HCT116 (cell line): ENCODE measurements at regions not wholly inside any gene's neighbourhood (a gene's known extent, or its start where the extent isn't known, plus 50 kb on each side); places are given as distances from the start of the nearest gene placed in this dataset.

ENCODE experiments used
- ATAC-seq: fragments of 200-7000 bp; cut with Tn5 transposase; 2 replicates; pipeline ENCODE4 v1.9.1; 2020; ENCODE audit warnings: mild to moderate bottlenecking, moderate library complexity
- BruUV-seq: library from RNA; stranded (reverse); fragments of 400-500 nt; replicated peaks from 2 replicates; lab custom pipeline; 2021; lab: Mats Ljungman, UMichigan
- CTCF ChIA-PET: fragments of 300-600 bp; sonication (Branson Sonifier 250); formaldehyde crosslinking; loops from one replicate; lab custom pipeline; 2021; ENCODE audit warnings: antibody characterized with exemption; lab: Charles Lee
- POLR2A ChIA-PET: fragments of 300-600, 350-600 bp; sonication (Branson Sonifier 250); formaldehyde crosslinking; loops from one replicate; lab custom pipeline; 2021; ENCODE audit warnings: antibody characterized with exemption; lab: Charles Lee
- RAD21 ChIA-PET, 2 experiments: fragments of 300-600 bp; sonication (Branson Sonifier 250); formaldehyde crosslinking; loops; one replicate each; lab custom pipeline; 2023; ENCODE audit warnings: low total read pairs in 2 of 2; ENCODE audit not compliant: uncharacterized antibody in 2 of 2, unreplicated experiment in 2 of 2, low non-redundant PET in 1 of 2; lab: Charles Lee
- DNase-seq: peaks from one replicate; pipeline ENCODE4 v3.0.0-alpha.2; 2010; ENCODE audit warnings: low read depth, low spot score
- H2AFZ ChIP-seq: fragments of 200-600 bp; shearing (Covaris generic), sonication (generic); 2 replicates; pipeline ENCODE4 v1.6.1; 2017; ENCODE audit warnings: low read depth, mixed run types, mixed read lengths, antibody characterized with exemption, low read length; ENCODE audit not compliant: poor library complexity, severe bottlenecking
- H3K27ac ChIP-seq: 2 replicates; pipeline ENCODE4 v1.5.1; 2012; ENCODE audit warnings: low read depth, low read length
- H3K27me3 ChIP-seq: fragments of 200-600 bp; sonication (generic); 2 replicates; pipeline ENCODE4 v1.6.1; 2016; ENCODE audit warnings: mixed run types, low read length, mixed read lengths; ENCODE audit not compliant: insufficient read depth
- H3K36me3 ChIP-seq, 2 experiments: fragments of 200-500 bp in 1 of 2; fragments of 200-600 bp in 1 of 2; sonication (Bioruptor generic) in 1 of 2; sonication (generic) in 1 of 2; 2 replicates each; pipeline versions ENCODE4 v1.5.1 to v1.6.1; 2014 to 2016; ENCODE audit warnings: low read length in 2 of 2, inconsistent platforms in 1 of 2, mixed read lengths in 1 of 2, mixed run types in 1 of 2; ENCODE audit not compliant: insufficient read depth in 2 of 2, control insufficient read depth in 1 of 2
- H3K4me1 ChIP-seq, 2 experiments: fragments of 200-600 bp in 1 of 2; sonication (generic) in 1 of 2; 2 replicates each; pipeline versions ENCODE4 v1.5.1 to v1.6.1; 2012 to 2017; ENCODE audit warnings: low read length in 2 of 2, inconsistent platforms in 1 of 2, mild to moderate bottlenecking in 1 of 2, mixed read lengths in 1 of 2, mixed run types in 1 of 2, moderate library complexity in 1 of 2; ENCODE audit not compliant: insufficient read depth in 2 of 2, control insufficient read depth in 1 of 2
- H3K4me2 ChIP-seq: fragments of 200-600 bp; sonication (generic); 2 replicates; pipeline ENCODE4 v1.6.1; 2017; ENCODE audit warnings: mixed run types, low read length, mixed read lengths
- H3K4me3 ChIP-seq, 2 experiments: fragments of 200-600 bp in 1 of 2; sonication (generic) in 1 of 2; replicated peaks in 1 of 2; 2 replicates each; pipeline ENCODE4 v1.5.1; 2011 to 2016; ENCODE audit warnings: low read length in 2 of 2, control low read depth in 1 of 2, low read depth in 1 of 2, mild to moderate bottlenecking in 1 of 2, mixed read lengths in 1 of 2, mixed run types in 1 of 2
- H3K79me2 ChIP-seq: fragments of 200-600 bp; sonication (generic); 2 replicates; pipeline ENCODE4 v1.6.1; 2017; ENCODE audit warnings: mild to moderate bottlenecking, mixed run types, low read length, moderate library complexity, mixed read lengths; ENCODE audit not compliant: insufficient read depth
- H3K9ac ChIP-seq: fragments of 200-600 bp; sonication (generic); 2 replicates; pipeline ENCODE4 v1.6.1; 2016; ENCODE audit warnings: low read length, mixed read lengths
- H3K9me2 ChIP-seq: fragments of 200-600 bp; sonication (generic), shearing (Covaris generic); 2 replicates; pipeline ENCODE4 v1.6.1; 2017; ENCODE audit warnings: mixed run types, mild to moderate bottlenecking, moderate library complexity; ENCODE audit not compliant: insufficient read depth
- H3K9me3 ChIP-seq, 2 experiments: fragments of 200-500 bp in 1 of 2; fragments of 200-600 bp in 1 of 2; sonication (Bioruptor generic) in 1 of 2; sonication (generic) in 1 of 2; 2 replicates each; pipeline ENCODE4 v1.6.1; 2014 to 2017; ENCODE audit warnings: low read length in 2 of 2, mixed read lengths in 2 of 2, inconsistent platforms in 1 of 2, low read depth in 1 of 2, mild to moderate bottlenecking in 1 of 2, mixed run types in 1 of 2, moderate library complexity in 1 of 2; ENCODE audit not compliant: control insufficient read depth in 1 of 2, insufficient read depth in 1 of 2
- H4K20me1 ChIP-seq: fragments of 200-600 bp; sonication (generic), shearing (Covaris generic); 2 replicates; pipeline ENCODE4 v1.6.1; 2017; ENCODE audit warnings: mixed run types, mild to moderate bottlenecking, moderate library complexity; ENCODE audit not compliant: insufficient read depth
- ATF3 ChIP-seq: IDR thresholded peaks from 2 replicates; pipeline ENCODE4 v1.6.1; 2012
- CBX3 ChIP-seq: IDR thresholded peaks from 2 replicates; pipeline ENCODE4 v1.6.1; 2012; ENCODE audit warnings: low read depth
- CTCF ChIP-seq, 3 experiments: fragments of 200-600 bp in 1 of 3; sonication (generic) in 1 of 3; IDR thresholded peaks in 2 of 3; conservative IDR thresholded peaks in 1 of 3; 2 replicates each; pipeline ENCODE4 v1.5.1; 2012 to 2017; ENCODE audit warnings: low read depth in 2 of 3, low read length in 2 of 3, antibody characterized with exemption in 1 of 3, borderline replicate concordance in 1 of 3, control low read depth in 1 of 3, mild to moderate bottlenecking in 1 of 3, mixed read lengths in 1 of 3, mixed run types in 1 of 3, moderate library complexity in 1 of 3; ENCODE audit not compliant: insufficient read depth in 1 of 3
- EZH2 ChIP-seq: fragments of 200-600 bp; sonication (generic); IDR thresholded peaks from 2 replicates; pipeline ENCODE4 v1.6.1; 2017; ENCODE audit warnings: antibody characterized with exemption, mixed run types
- FOSL1 ChIP-seq: IDR thresholded peaks from 2 replicates; pipeline ENCODE4 v1.6.1; 2012; ENCODE audit warnings: low read depth
- JUND ChIP-seq: IDR thresholded peaks from 2 replicates; pipeline ENCODE4 v1.6.1; 2012
- RAD21 ChIP-seq: IDR thresholded peaks from 2 replicates; pipeline ENCODE4 v1.6.1; 2012; ENCODE audit warnings: low read depth, mild to moderate bottlenecking
- SIN3A ChIP-seq: IDR thresholded peaks from 2 replicates; pipeline ENCODE4 v1.6.1; 2012; ENCODE audit warnings: low read depth
- SP1 ChIP-seq: IDR thresholded peaks from 2 replicates; pipeline ENCODE4 v1.6.1; 2012; ENCODE audit warnings: low read depth
- ZBTB33 ChIP-seq: IDR thresholded peaks from 2 replicates; pipeline ENCODE4 v1.6.1; 2011; ENCODE audit warnings: mild to moderate bottlenecking, low read length, moderate library complexity; ENCODE audit not compliant: insufficient replicate concordance; ENCODE audit errors: extremely low read depth
- ZFX ChIP-seq: fragments of 450-650 bp; IDR thresholded peaks from 2 replicates; pipeline ENCODE4 v1.6.1; 2017
- intact Hi-C: fragments of 100-400 bp; cut with micrococcal nuclease; formaldehyde crosslinking; loops from 2 replicates; pipeline ENCODE4 v1.10.0; 2022

GRCh38 chr7:140249036-140249806, 72.4 kb upstream of the KDM7A start:
- Histone ChIP-seq H3K4me1 (peaks cover 0 to 6% of the 10 kb centered on the region in 2 experiments; a peak in 1 of 4 replicates), H3K4me3 (no peak overlapping the region), H3K27ac (no peak overlapping the region), H3K36me3 (no peaks in the 10 kb centered on the region), H3K9ac (no peak overlapping the region), H3K27me3 (no peaks in the 10 kb centered on the region), H3K79me2 (no peaks in the 10 kb centered on the region), H3K4me2 (no peak overlapping the region), H4K20me1 (no peaks in the 10 kb centered on the region), H3K9me3 (no peaks in the 10 kb centered on the region), H2AFZ (no peak overlapping the region), H3K9me2 (no peaks in the 10 kb centered on the region)
- CTCF ChIA-PET, result no interaction called here
- BruUV-seq, result no TSS peak
- DNase-seq, result no peak
- POLR2A ChIA-PET, result interaction anchor here (1.1 kb wide), 1 partner anchor 13 kb away, joined by 3 read pairs; no protein-coding TSS in a partner anchor
- no peak for TF ChIP-seq JUND
- no peak for TF ChIP-seq RAD21
- TF ChIP-seq SIN3A, result no peak
- TF ChIP-seq ZBTB33, result no peak
- no peak for TF ChIP-seq ZFX
- no peak for TF ChIP-seq FOSL1
- no peak for TF ChIP-seq CBX3
- TF ChIP-seq ATF3, result no peak
- TF ChIP-seq SP1, result no peak
- no peak for TF ChIP-seq EZH2
- TF ChIP-seq CTCF (IDR thresholded peaks at IDR 0.05 in 2 of 3, conservative IDR thresholded peaks at IDR 0.05 in 1 of 3; ENCODE audit: borderline replicate concordance in 1 of 3, insufficient read depth in 1 of 3, low read depth in 2 of 3, low read length in 2 of 3), result no peak
- ATAC-seq, result no peak
- intact Hi-C loops, result no loop called here
- RAD21 ChIA-PET, result no interaction called here
